HCT116 (cell line): ENCODE measurements at regions not wholly inside any gene's neighbourhood (a gene's known extent, or its start where the extent isn't known, plus 50 kb on each side); places are given as distances from the start of the nearest gene placed in this dataset.

Experiments used
- ELF1 ChIP-seq: IDR thresholded peaks from 2 replicates; pipeline ENCODE4 v1.6.1; 2012; ENCODE audit warnings: low read depth, borderline replicate concordance
- POLR2A ChIP-seq: IDR thresholded peaks from 2 replicates; pipeline ENCODE4 v1.7.0; 2011; ENCODE audit warnings: borderline replicate concordance; ENCODE audit not compliant: insufficient read depth, insufficient read length; ENCODE audit errors: extremely low read depth
- POLR2AphosphoS5 ChIP-seq: IDR thresholded peaks from 2 replicates; pipeline ENCODE4 v1.6.1; 2011; ENCODE audit warnings: mild to moderate bottlenecking, low read depth, low read length, moderate library complexity
- SP1 ChIP-seq: IDR thresholded peaks from 2 replicates; pipeline ENCODE4 v1.6.1; 2012; ENCODE audit warnings: low read depth
- TCF7L2 ChIP-seq: IDR thresholded peaks from 2 replicates; pipeline ENCODE4 v1.7.0; 2011; ENCODE audit warnings: borderline replicate concordance, inconsistent platforms; ENCODE audit not compliant: insufficient read depth, insufficient read length; ENCODE audit errors: extremely low read depth
- ZNF274 ChIP-seq: fragments of 200-500 bp; sonication (Bioruptor generic); IDR thresholded peaks from 2 replicates; pipeline ENCODE4 v1.6.1; 2014; ENCODE audit warnings: mild to moderate bottlenecking, low read depth, low read length, inconsistent platforms
- TF ChIP-seq, protein P1 (sequence below), 3 experiments: fragments of 200-600 bp in 1 of 3; sonication (generic) in 1 of 3; IDR thresholded peaks in 2 of 3; conservative IDR thresholded peaks in 1 of 3; 2 replicates each; pipeline ENCODE4 v1.5.1; 2012 to 2017; ENCODE audit warnings: low read depth in 2 of 3, low read length in 2 of 3, antibody characterized with exemption in 1 of 3, borderline replicate concordance in 1 of 3, control low read depth in 1 of 3, mild to moderate bottlenecking in 1 of 3, mixed read lengths in 1 of 3, mixed run types in 1 of 3, moderate library complexity in 1 of 3; ENCODE audit not compliant: insufficient read depth in 1 of 3
- TF ChIP-seq, protein P2 (sequence below): IDR thresholded peaks from 2 replicates; pipeline ENCODE4 v1.6.1; 2012; ENCODE audit warnings: low read depth

DNA sequence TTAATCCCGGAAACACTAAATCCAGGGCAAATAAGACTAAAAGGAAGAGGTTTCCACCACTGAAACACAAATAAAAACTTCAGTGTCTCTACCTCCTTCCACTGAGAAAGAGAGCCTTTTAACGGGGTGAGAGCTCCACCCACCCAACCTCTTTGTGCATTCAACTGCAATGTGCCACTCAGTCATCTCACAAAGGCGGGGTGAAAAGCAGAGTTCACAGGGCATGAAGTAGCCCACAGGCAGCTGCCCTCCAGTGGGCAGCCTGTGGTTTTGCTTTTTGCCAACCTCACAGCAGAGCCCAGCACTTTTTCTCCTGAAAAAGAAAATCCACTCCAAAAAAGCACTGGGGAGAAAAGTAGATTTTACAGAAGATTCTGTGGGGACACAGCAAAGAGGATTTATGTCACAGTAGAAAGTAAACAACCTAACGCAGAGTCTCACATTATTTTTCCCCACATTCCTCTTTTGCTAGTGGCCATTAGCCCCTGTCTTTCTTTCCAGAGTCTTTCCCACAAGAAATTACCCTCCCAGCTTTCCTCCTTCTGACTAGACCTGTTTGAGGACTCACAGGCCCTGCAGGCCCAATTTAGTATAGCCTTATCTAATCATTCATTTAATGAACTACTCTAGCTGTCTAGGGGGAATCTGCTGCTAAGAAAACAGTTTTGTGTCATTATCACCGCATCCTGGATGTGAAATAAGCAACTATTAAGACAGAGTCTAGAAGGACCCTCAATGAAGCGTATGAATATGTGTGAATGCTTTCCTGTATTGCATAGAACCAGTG is 753.8 kb upstream of the FOXG1 start:
- no peak for TF ChIP-seq SP1
- TF ChIP-seq POLR2AphosphoS5 = no peak
- no peak for TF ChIP-seq POLR2A
- TF ChIP-seq, protein P1, sequence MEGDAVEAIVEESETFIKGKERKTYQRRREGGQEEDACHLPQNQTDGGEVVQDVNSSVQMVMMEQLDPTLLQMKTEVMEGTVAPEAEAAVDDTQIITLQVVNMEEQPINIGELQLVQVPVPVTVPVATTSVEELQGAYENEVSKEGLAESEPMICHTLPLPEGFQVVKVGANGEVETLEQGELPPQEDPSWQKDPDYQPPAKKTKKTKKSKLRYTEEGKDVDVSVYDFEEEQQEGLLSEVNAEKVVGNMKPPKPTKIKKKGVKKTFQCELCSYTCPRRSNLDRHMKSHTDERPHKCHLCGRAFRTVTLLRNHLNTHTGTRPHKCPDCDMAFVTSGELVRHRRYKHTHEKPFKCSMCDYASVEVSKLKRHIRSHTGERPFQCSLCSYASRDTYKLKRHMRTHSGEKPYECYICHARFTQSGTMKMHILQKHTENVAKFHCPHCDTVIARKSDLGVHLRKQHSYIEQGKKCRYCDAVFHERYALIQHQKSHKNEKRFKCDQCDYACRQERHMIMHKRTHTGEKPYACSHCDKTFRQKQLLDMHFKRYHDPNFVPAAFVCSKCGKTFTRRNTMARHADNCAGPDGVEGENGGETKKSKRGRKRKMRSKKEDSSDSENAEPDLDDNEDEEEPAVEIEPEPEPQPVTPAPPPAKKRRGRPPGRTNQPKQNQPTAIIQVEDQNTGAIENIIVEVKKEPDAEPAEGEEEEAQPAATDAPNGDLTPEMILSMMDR (IDR thresholded peaks at IDR 0.05 in 2 of 3, conservative IDR thresholded peaks at IDR 0.05 in 1 of 3; ENCODE audit: borderline replicate concordance in 1 of 3, insufficient read depth in 1 of 3, low read depth in 2 of 3, low read length in 2 of 3) = no peak
- TF ChIP-seq ELF1 = no peak
- TF ChIP-seq, protein P2, sequence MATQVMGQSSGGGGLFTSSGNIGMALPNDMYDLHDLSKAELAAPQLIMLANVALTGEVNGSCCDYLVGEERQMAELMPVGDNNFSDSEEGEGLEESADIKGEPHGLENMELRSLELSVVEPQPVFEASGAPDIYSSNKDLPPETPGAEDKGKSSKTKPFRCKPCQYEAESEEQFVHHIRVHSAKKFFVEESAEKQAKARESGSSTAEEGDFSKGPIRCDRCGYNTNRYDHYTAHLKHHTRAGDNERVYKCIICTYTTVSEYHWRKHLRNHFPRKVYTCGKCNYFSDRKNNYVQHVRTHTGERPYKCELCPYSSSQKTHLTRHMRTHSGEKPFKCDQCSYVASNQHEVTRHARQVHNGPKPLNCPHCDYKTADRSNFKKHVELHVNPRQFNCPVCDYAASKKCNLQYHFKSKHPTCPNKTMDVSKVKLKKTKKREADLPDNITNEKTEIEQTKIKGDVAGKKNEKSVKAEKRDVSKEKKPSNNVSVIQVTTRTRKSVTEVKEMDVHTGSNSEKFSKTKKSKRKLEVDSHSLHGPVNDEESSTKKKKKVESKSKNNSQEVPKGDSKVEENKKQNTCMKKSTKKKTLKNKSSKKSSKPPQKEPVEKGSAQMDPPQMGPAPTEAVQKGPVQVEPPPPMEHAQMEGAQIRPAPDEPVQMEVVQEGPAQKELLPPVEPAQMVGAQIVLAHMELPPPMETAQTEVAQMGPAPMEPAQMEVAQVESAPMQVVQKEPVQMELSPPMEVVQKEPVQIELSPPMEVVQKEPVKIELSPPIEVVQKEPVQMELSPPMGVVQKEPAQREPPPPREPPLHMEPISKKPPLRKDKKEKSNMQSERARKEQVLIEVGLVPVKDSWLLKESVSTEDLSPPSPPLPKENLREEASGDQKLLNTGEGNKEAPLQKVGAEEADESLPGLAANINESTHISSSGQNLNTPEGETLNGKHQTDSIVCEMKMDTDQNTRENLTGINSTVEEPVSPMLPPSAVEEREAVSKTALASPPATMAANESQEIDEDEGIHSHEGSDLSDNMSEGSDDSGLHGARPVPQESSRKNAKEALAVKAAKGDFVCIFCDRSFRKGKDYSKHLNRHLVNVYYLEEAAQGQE = no peak
- TF ChIP-seq TCF7L2 = no peak
- TF ChIP-seq ZNF274 = no peak
